ENCODE measurements at regions not wholly inside any gene's neighbourhood (a gene's known extent, or its start where the extent isn't known, plus 50 kb on each side); places are given as distances from the start of the nearest gene placed in this dataset.
"Not testable (repeated sequence)": the region's sequence is repeated elsewhere in the genome, so short reads cannot be mapped to it uniquely, and the experiment has no call there.

DNA sequence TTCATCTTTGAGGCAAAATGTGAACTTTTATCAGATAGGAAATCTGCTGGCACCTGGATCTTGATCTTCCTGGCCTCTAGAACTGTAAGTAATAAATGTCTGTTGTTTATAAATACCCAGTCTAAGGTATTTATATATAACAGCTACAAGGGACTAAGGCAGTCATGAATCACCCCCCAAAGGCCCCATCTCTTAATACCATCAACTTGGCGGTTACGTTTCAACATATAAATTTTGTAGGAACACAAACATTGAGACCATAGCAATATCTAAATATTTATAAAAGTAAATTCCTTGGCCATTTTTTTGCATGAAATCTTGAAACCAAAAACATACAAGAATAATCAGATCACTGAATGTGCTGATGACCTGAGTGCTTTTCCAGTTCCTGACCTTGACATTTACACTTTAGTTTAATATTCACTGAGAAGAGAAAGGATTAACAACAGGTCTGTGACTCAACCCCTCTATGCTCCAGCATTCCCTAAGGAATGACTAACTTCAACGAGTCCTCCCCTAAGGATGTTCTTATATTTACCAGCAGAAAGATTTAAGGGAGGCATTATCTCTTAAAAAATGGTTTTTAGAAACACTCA lies 1438.5 kb upstream of the CELF2 start:
- H3K9me3 ChIP-seq (ENCODE audit: low read depth): no peaks in the 10 kb centered on the region
- no peak overlapping the region for H3K27ac Mint-ChIP-seq
- no peaks in the 10 kb centered on the region for H3K36me3 ChIP-seq
- H3K4me2 ChIP-seq: no peak overlapping the region
- H3K36me3 Mint-ChIP-seq: no peaks in the 10 kb centered on the region
- no peak overlapping the region for H3K4me3 Mint-ChIP-seq
- H3K9ac ChIP-seq: no peak overlapping the region
- no peaks in the 10 kb centered on the region for H3K4me1 ChIP-seq
- no peak for DNase-seq (ENCODE audit: low spot score)
- H3K27me3 ChIP-seq: no peaks in the 10 kb centered on the region
- H4K20me1 ChIP-seq (ENCODE audit: low read depth): no peaks in the 10 kb centered on the region
- H2AFZ ChIP-seq (replicated peaks): no peak overlapping the region
- H3K79me2 ChIP-seq (ENCODE audit: low read depth): no peaks in the 10 kb centered on the region
- TF ChIP-seq, protein P1, sequence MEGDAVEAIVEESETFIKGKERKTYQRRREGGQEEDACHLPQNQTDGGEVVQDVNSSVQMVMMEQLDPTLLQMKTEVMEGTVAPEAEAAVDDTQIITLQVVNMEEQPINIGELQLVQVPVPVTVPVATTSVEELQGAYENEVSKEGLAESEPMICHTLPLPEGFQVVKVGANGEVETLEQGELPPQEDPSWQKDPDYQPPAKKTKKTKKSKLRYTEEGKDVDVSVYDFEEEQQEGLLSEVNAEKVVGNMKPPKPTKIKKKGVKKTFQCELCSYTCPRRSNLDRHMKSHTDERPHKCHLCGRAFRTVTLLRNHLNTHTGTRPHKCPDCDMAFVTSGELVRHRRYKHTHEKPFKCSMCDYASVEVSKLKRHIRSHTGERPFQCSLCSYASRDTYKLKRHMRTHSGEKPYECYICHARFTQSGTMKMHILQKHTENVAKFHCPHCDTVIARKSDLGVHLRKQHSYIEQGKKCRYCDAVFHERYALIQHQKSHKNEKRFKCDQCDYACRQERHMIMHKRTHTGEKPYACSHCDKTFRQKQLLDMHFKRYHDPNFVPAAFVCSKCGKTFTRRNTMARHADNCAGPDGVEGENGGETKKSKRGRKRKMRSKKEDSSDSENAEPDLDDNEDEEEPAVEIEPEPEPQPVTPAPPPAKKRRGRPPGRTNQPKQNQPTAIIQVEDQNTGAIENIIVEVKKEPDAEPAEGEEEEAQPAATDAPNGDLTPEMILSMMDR (IDR thresholded peaks at IDR 0.05): no peak
- no peak for TF ChIP-seq EZH2phosphoT487 (IDR thresholded peaks at IDR 0.05)
- TF ChIP-seq EZH2 (IDR thresholded peaks at IDR 0.05): no peak
- no peaks in the 10 kb centered on the region for H3K9me3 Mint-ChIP-seq
- no peaks in the 10 kb centered on the region for H3K27me3 Mint-ChIP-seq (ENCODE audit: insufficient read depth, low read depth)
- no peaks in the 10 kb centered on the region for H3K4me1 Mint-ChIP-seq
- no peak overlapping the region for H3K4me3 ChIP-seq
- no peaks in the 10 kb centered on the region for H3F3A ChIP-seq (ENCODE audit: low read depth)
- no peak overlapping the region for H3K27ac ChIP-seq

DNA sequence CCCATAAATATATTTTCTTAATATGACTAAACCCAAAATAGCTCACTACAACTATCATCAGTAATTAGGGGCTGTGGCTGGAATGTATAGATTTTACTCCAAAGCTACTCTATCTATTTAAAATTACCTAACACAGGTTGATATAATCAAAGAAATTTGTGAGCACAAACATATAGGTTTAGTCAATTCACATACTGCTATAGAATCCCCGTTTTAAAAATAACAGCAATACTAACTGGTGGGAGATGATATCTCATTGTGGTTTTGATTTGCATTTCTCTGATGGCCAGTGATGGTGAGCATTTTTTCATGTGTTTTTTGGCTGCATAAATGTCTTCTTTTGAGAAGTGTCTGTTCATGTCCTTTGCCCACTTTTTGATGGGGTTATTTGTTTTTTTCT lies 1434.9 kb upstream of the CELF2 start:
- H3K4me1 ChIP-seq; DNase-seq (ENCODE audit: low spot score); H2AFZ ChIP-seq (replicated peaks); H3K4me3 Mint-ChIP-seq; H3K36me3 Mint-ChIP-seq; H3K36me3 ChIP-seq; H3F3A ChIP-seq (ENCODE audit: low read depth); H3K4me3 ChIP-seq; H3K27me3 Mint-ChIP-seq (ENCODE audit: insufficient read depth, low read depth); H3K4me2 ChIP-seq; H3K4me1 Mint-ChIP-seq; H3K27ac Mint-ChIP-seq; H3K27me3 ChIP-seq; H3K9me3 ChIP-seq (ENCODE audit: low read depth); H3K27ac ChIP-seq; H3K9ac ChIP-seq; H3K79me2 ChIP-seq (ENCODE audit: low read depth); H4K20me1 ChIP-seq (ENCODE audit: low read depth); H3K9me3 Mint-ChIP-seq: not testable (repeated sequence)

DNA sequence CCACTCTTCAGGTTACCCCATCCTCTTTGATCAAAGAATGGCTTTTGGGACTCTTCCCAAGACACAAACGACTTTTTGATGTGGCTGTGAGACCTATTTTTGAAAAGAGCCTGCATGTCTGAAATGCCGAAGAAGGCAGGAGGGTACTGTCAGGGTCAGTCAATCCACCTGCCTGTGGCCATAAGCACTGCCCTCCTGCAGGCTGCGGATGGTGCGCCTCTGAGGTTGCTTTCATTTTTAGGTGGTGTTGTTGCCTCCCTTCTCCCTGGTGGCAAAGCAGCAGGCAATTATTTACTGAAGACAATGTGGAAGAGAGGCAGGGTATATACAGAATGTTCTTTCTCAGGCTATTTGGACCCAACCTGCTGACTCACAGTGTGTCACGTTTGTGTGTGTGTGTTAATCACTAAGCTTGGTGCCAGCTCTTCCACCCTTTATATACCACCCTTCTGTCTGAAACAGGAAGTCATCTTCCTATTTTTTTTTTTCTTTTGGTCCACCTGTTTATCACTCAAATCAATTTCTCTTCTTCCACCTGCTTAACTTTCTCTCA lies 1421.2 kb upstream of the CELF2 start:
- Histone ChIP-seq H3K4me3 (no peak overlapping the region), H2AFZ (replicated peaks) (no peak overlapping the region), H3K4me2 (no peak overlapping the region), H3K9me3 (ENCODE audit: low read depth) (no peaks in the 10 kb centered on the region), H3K27ac (no peak overlapping the region), H4K20me1 (ENCODE audit: low read depth) (no peaks in the 10 kb centered on the region), H3K4me1 (no peaks in the 10 kb centered on the region), H3F3A (ENCODE audit: low read depth) (no peaks in the 10 kb centered on the region), H3K36me3 (no peaks in the 10 kb centered on the region), H3K9ac (no peak overlapping the region), H3K27me3 (no peaks in the 10 kb centered on the region), H3K79me2 (ENCODE audit: low read depth) (no peaks in the 10 kb centered on the region)
- H3K27me3 Mint-ChIP-seq (ENCODE audit: insufficient read depth, low read depth): no peaks in the 10 kb centered on the region
- TF ChIP-seq EZH2phosphoT487 (IDR thresholded peaks at IDR 0.05): no peak
- H3K4me3 Mint-ChIP-seq: no peak overlapping the region
- no peaks in the 10 kb centered on the region for H3K4me1 Mint-ChIP-seq
- no peaks in the 10 kb centered on the region for H3K9me3 Mint-ChIP-seq
- no peak overlapping the region for H3K27ac Mint-ChIP-seq
- no peaks in the 10 kb centered on the region for H3K36me3 Mint-ChIP-seq
- no peak for DNase-seq (ENCODE audit: low spot score)

DNA sequence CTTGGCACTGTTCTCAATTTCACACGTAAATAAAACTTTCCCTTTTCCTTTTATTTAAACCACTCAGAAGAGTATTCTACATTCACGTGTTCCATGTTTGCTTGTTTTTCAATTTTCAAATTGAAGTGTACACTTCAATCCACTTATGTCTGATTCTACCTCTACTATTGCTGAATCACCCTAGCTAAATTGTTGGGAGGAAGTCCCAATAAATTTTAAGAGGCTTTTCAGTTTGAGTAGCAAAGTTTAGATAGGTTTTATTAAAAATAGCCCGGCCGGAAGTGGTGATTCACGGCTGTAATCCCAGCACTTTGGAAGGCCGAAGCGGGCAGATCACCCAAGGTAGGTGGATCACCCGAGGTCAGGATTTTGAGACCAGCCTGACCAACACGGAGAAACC lies 1414.7 kb upstream of the CELF2 start:
- Mint-ChIP-seq H3K27me3 (ENCODE audit: insufficient read depth, low read depth) (no peaks in the 10 kb centered on the region), H3K4me3 (no peak overlapping the region), H3K9me3 (no peaks in the 10 kb centered on the region), H3K27ac (no peak overlapping the region), H3K4me1 (peaks cover 10% of the 10 kb centered on the region), H3K36me3 (no peaks in the 10 kb centered on the region)
- no peaks in the 10 kb centered on the region for H4K20me1 ChIP-seq (ENCODE audit: low read depth)
- H3K4me3 ChIP-seq: no peak overlapping the region
- no peaks in the 10 kb centered on the region for H3K4me1 ChIP-seq
- H3K36me3 ChIP-seq: no peaks in the 10 kb centered on the region
- H3K27ac ChIP-seq: no peak overlapping the region
- H3F3A ChIP-seq (ENCODE audit: low read depth): no peaks in the 10 kb centered on the region
- H3K79me2 ChIP-seq (ENCODE audit: low read depth): no peaks in the 10 kb centered on the region
- H2AFZ ChIP-seq (replicated peaks): no peak overlapping the region
- no peaks in the 10 kb centered on the region for H3K27me3 ChIP-seq
- DNase-seq (ENCODE audit: low spot score): no peak
- no peak overlapping the region for H3K9ac ChIP-seq
- no peaks in the 10 kb centered on the region for H3K9me3 ChIP-seq (ENCODE audit: low read depth)
- TF ChIP-seq, protein P1 (IDR thresholded peaks at IDR 0.05): no peak
- TF ChIP-seq EZH2 (IDR thresholded peaks at IDR 0.05): no peak
- TF ChIP-seq EZH2phosphoT487 (IDR thresholded peaks at IDR 0.05): no peak
- no peak overlapping the region for H3K4me2 ChIP-seq

Measured in neural progenitor cell (in vitro differentiated cells).